ENCODE measurements at regions not wholly inside any gene's neighbourhood (a gene's known extent, or its start where the extent isn't known, plus 50 kb on each side); places are given as distances from the start of the nearest gene placed in this dataset.
"Not testable (repeated sequence)": the region's sequence is repeated elsewhere in the genome, so short reads cannot be mapped to it uniquely, and the experiment has no call there.

DNA sequence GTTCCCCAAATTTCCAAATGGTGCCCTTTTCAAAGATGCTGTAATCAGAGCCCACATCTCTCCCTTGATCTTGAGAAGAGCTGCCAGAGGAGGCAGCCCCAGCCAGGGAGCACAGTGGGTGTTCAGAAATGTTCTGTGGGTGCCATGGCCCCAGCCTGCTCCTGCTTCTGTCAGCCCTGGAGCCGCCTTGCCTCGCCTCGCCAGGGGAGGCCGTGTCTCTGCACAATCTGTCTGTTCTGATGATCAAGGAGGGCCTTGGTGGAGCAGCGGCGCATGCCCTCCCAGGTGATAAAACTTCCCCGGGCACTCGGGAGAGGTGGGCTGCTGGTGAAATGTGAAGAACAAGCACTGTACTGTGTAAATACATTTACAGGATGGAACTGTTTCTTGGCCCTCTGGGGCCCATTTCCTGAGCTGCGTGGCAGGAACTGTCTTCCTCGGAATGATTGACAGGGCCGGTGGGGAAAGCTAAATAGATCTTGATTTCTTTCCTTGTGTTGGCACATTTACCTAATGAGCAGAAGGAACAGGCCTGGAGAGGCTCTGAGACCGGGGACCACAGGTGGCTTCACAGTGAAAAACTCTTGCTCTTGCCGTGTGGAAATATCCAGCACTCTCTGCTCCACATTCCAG is 207.8 kb upstream of the PODXL start:
- no peak for DNase-seq (ENCODE audit: low spot score in 2 of 2)
- FAIRE-seq = no peak

DNA sequence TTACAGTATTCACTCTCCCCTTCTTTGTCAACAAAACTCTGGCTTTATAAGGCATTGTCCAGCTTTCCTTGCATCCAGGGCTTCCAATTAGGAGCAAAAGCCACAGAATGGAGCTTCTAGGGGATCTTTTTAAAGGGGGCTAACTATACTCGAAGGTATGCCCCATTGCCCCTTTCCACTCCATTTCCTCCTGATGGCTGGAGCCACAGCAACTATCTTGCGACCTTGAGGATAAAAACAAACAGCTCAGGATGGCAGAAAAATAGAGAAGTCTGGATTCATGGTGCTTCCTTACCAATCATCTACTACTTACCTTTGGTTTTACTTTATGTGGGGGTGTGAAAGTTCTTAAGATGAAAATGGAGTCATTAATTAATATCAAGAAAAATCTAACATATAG is 206.3 kb upstream of the PODXL start:
- DNase-seq (ENCODE audit: low spot score in 2 of 2) (no peak), FAIRE-seq (no peak)

DNA sequence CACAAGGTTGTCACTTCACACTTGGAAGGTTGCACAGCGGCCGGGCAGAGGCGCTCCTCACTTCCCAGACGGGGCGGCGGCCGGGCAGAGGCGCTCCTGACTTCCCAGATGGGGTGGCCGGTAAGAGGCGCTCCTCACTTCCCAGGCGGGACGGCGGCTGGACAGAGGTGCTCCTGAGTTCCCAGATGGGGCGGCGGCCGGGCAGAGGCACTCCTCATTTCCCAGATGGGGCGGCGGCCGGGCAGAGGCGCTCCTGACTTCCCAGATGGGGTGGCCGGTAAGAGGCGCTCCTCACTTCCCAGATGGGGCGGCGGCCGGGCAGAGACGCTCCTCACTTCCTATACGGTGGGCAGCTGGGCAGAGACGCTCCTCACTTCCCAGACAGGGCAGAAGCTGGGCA is 199.4 kb upstream of the PODXL start:
- FAIRE-seq = not testable (repeated sequence)

DNA sequence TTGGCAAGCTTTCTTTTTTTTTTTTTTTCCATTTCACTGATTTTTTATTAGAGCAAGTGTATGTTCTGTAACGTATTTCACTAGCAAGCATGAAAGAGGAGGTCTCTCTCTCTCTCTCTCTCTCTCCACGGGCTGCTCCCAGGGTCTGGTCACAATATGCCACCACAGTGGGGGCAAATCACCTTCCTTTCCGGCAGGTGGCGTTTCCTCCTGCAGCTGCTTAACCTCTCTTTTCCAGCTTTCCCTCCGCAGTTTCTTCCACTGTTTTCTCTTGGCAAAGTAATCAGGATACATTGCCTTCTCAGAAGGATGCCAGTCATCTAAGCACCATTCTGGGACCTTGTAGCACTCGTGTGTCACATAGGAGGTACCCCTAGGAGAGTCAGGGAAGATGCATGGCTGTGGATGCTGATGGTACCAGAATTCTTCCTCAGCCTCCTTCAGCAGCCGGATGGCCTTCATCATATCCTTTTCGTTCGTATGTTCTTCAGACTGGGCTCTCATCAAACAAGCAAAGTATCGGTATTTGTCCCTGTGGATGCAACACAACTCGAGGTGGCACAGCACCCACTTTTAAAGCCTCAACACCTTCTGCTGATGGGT is 197.3 kb upstream of the PODXL start:
- no peak for FAIRE-seq
- DNase-seq (ENCODE audit: low spot score in 2 of 2) = no peak

More for the DNA sequence above, 199.4 kb upstream of the PODXL start:
- DNase-seq (ENCODE audit: low spot score in 2 of 2) = not testable (repeated sequence)

DNA sequence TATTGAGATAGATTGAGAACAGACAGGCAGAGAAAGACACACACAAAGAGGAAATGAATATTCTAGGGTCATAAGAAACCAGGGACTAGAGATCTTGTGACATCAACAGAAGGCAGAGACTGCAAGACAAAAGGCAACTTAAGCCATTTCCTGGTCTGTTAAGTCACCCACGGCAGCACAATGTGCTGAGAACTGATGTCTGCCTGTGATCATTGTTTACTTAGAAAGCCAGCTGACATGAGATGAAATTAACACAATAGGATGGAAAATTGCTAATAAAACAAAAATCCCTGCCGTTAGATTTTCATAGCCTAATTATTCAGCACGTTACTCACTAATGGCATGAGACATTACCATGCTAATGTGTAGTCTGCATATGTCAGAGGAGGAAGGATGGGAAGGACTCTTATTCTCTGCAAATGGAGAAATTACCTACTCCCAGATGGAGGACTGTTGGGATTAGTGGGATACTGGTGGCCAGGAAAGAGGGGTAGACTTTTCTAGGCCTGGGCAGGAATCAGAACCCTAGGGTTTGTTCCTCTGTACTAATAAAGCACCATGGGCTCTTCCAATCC is 191.3 kb upstream of the PODXL start:
- FAIRE-seq (no peak), DNase-seq (ENCODE audit: low spot score in 2 of 2) (no peak)

DNA sequence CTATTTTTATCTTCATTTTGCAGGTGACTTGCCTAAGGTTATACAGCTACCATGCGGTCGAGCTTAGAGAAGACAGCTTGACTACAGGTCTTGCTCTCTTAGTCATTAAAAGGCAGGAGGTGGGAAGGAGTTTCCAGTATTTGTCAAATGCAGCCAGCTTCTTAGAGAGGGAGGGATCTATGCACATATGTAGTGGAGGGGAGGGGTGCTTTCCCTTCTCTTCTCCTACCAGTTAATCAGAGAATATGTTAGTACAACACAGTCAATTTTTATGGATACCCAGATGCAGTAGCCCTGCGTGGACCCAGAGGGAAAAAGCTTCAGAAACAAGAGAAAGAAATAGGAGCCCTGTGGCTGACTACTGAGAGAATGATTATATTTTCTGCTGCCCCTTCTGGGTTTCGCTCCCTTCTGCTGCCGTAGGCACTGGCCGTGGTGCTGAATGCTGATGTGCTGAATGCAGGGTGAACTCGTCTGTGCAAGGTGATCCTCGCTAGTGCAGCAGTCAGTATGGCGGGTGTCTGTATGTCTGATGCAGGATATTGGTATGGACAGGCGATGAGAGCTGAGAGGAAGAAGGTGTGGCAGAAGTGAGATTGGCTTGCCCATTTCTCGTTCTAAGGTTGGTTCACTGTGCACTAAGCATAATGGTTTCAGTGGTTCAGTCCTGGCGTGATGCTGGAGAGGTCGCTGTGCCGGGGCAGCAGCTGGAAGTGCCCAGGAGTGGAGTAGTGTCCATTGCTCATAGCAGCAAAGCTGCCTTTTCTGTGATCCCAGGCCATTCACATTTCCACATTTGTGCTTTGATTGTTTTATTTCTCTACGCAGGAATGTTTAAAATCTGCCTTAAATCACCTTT is 189.2 kb upstream of the PODXL start:
- FAIRE-seq (no peak), DNase-seq (ENCODE audit: low spot score in 2 of 2) (no peak)

DNA sequence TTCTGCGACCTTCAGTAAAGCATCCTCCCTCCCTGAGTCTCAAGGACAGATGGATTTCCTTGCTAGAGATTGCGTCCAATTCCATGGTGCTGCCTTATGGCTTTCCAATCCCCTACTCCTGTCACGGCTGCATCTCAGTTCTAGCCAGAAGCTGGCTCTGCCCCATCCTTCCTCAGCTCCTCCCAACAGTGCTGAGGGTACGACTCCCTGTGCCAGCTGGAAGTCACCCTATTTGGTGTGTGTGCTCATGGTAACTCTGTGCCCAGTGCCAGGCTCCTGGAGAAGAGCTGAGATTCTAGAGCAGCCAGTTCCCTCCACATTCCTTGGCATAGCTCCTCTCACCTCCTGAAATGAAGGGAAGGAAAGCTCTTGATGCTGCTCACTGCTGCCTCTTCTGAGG is 185.0 kb upstream of the PODXL start:
- DNase-seq (ENCODE audit: low spot score in 2 of 2) (no peak), FAIRE-seq (no peak)

DNA sequence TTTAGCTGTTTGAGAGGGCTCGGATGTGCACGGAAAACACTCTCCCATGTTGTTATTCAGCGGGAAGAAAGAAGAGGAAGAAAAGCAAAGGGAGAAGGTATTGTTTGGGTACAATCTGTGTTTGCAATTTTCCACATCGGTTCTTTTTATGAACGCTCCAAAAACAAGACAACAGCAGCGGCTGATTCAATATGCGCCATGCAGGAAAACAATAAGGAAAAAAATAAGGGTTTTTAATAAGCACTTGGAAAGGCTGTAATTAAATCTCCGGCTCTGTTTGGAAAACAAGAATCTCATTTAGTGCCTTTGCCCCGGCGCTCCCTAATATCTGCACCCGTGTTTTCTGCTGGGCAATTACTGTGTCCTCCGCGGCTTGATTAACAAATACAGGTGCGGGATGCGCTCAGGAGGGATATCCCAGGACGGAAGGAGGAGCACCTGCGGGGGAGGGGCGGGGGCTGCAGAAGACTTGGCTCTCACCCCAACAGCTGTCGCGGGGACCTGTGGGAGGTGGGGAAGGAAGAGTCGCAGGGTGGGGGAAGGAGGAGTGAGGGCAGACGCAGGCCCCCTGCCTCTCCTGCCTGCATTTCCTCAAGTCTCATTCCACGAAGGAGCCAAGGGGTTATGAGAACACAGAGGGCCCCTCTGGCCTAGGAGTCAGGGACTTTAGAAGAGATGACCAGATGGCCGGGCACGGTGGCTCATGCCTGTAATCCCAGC is 181.5 kb upstream of the PODXL start:
- DNase-seq (ENCODE audit: low spot score in 2 of 2) = no peak
- no peak for FAIRE-seq

DNA sequence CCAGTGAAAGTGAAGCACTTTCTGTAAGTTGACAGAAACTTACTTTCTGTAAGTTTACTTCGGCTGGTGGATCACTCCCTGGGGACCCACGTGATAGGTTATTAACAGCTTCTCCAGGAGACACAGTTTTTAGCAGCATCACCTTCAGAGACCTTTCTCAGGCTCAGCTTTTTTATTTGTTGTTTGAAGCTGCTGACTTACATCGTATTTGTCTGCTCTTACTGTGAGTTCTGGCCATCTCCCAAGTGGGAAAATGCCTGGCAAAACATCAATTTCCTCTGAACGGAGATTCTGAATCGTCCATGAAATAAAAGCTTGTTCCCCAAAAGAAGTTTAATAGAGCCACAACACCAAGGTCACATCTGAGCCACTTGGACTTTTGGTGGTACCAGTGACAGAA is 178.7 kb upstream of the PODXL start:
- DNase-seq (ENCODE audit: low spot score in 2 of 2) = no peak
- no peak for FAIRE-seq

DNA sequence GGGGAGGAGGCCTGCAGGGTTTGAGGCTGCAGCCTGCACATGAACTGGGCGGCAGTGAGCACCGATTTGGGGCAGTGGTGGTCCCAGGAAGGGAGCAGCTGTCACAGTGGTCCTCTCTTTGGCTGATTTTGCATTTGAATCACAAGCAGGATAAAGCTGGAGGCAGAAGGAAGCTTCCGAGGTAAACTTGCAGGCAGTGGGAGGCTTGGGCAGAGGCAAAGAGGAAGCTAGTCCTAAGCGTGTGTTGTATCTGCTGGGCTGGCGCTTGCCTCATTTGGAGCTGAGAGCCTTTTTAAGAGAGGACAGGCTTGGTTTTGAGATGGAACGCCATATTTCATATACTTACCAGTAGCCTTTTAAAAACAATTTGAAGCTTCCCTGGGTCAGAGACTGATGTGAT is 177.2 kb upstream of the PODXL start:
- DNase-seq (ENCODE audit: low spot score in 2 of 2) (no peak), FAIRE-seq (no peak)

DNA sequence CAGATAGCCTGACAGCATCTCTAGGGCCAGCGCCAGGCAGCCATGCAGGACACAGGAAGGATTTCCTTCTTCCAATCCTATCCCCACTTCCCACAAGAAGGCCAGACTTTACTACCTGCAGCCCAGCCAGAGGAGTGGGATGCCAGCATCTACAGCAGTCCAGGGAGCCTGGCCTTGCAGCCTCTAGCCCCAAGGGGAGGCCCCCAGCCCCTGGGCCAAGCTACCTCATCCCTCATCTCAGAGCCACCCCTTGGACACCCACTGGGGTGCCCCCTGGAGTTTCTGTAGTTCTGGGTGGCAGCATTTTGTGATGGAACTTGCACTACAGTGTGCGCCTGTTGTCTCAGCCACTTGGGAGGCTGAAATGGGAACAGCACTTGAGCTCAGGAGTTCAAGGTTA is 170.8 kb upstream of the PODXL start:
- no peak for FAIRE-seq
- DNase-seq (ENCODE audit: low spot score in 2 of 2) = no peak

DNA sequence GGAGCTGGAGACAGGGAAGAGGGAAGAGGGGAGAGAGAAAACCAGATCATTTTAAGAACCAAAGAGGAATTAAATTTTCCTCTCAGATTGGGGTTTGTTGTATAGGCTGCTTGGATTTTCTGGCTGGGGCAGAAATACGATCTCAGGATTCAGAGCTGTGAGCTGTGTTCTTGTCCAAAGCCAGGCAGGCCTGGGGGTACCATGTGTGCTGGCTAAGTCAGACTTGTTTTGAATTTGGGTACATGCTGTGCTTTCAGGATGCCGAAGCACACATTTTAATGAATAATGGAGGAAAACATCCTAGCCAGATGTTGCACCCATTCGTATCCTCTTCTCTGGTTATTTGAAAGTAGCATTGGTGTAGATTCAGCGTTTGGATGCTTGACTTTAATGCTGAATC is 170.3 kb upstream of the PODXL start:
- no peak for DNase-seq (ENCODE audit: low spot score in 2 of 2)
- FAIRE-seq = no peak

DNA sequence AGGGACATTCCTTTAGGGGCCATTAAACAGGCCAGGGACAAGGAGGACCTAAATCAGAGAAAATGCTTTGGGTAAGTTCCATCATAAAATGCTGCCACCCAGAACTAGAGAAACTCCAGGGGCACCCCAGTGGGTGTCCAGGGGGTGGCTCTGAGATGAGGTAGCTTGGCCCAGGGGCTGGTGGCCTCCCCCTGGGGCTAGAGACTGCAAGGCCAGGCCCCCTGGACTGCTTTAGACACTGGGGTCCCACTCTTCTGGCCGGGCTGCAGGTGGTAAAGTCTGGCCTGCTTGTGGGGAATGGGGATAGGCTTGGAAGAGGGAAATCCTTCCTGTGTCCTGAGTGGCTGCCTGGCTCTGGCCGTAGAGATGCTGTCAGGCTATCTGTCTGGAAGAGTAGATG is 169.6 kb upstream of the PODXL start:
- FAIRE-seq (no peak), DNase-seq (ENCODE audit: low spot score in 2 of 2) (no peak)

DNA sequence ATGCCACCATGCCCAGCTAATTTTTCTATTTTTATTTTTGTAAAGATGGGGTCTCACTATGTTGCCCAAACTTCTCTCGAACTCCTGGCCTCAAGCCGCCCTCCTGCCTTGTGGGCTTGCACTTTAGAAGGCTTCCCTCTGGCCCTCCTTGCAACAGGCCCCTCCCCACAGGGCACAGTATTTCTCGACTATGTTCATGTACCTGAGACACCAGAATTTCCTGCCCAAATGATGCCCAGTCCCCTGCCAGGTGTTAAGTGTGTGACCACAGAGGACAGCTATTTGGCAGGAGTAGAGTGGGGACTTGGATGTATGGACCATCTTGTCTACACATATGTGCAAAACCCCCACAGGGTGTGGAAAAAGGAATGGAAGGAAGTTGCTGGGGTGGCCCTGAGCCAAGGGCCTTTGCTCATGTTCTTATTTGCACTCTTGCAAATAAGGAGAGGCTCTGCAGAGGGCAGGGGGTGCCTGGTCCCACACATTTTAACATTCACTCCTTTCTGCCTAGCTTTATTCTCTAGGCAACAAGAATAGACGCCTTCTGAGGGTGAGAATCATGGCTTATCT is 168.4 kb upstream of the PODXL start:
- FAIRE-seq = no peak
- DNase-seq (ENCODE audit: low spot score in 2 of 2) = no peak

DNA sequence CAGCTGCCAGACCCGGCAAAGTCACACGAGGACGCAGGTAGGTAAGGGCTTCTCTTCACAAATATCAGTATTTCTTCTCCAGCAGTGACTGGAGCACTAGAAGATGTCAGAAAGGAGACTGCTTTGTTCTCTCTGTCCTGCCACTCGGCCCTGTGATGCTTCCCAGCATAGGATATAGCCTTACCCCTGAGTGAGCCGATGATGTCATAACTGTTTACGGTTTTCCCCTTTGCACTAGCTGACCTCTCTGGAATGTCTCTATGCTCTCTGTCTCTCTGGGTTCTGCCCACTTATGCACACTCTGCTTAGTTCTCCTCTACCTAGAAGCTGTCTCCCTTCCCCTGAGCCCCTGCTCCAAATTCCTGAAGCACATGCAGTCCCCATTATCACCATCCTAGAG is 167.5 kb upstream of the PODXL start:
- FAIRE-seq (no peak), DNase-seq (ENCODE audit: low spot score in 2 of 2) (no peak)

DNA sequence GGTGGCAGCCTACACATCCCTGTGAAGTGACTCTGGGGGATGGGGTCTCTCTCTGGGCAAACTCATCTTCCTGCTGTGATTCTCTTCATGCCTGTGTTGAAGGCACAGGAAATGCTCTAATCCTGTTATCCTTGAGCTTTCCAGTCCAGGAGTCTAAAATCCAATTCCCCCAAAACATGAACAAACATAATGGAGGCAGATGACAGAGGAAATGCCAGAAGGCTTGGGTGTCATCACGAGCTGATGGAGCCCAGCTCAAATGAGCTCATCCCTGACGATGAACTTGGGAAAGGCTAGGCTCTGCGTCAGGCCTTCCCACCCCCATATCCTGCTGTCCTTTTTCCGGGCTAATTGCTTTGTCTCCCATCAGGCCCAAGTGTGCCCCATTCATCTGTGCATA is 165.9 kb upstream of the PODXL start:
- FAIRE-seq = no peak
- no peak for DNase-seq (ENCODE audit: low spot score in 2 of 2)

DNA sequence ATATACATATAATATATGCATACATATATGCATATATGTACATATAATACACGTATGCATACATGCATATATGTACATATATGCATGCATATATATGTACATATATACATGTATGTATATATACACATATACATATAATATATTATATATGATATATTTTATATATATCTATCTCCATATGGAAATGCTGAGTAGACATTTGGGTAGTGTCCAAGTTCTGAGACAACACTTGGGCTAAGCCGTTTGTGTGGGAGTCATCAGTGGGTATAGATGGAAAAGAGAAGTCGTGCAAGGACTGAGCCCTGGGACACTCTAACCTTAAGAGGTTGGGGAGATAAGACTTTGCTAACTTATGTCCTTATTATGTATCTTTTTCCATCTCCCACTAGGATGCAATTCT is 165.2 kb upstream of the PODXL start:
- DNase-seq (ENCODE audit: low spot score in 2 of 2) (no peak), FAIRE-seq (no peak)

DNA sequence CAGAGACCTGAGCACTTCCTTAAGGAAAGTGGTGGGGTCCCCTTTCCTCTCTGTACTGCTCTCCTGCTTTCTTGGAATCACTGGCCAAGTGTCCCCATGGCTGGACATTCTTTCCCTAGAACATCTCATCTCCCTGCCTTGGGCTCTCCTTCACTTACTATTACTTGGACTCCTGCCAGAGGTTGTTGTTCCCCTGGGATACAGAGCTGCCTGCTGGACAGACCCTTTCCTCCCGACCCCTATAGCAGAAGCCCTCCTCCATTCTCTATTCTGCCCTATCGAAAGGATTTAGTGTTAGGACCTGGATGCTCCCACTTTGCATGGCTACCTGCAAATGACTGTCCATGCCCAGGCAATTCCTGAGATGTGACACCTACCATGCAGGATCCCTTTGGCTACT is 164.3 kb upstream of the PODXL start:
- DNase-seq (ENCODE audit: low spot score in 2 of 2) = no peak
- no peak for FAIRE-seq

DNA sequence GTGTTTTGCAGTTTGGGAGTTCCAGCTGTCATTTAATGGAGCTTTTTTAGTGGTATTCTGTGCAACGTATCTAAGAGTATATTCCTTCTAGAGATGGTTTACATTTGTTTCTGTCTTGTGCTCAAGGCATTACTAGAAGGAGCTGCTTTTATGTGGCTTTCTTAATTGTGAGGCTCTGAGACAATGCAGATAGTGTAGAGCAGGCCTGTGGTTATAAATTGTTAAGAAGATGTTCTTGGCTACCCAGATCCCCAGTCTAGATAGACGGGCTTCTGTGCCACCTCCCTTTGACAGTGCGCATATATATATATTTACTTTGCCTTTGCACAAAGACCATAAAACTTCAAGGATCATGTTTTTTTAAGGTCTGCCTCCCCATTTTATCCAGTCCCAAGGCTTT is 160.8 kb upstream of the PODXL start:
- no peak for DNase-seq (ENCODE audit: low spot score in 2 of 2)
- no peak for FAIRE-seq

DNA sequence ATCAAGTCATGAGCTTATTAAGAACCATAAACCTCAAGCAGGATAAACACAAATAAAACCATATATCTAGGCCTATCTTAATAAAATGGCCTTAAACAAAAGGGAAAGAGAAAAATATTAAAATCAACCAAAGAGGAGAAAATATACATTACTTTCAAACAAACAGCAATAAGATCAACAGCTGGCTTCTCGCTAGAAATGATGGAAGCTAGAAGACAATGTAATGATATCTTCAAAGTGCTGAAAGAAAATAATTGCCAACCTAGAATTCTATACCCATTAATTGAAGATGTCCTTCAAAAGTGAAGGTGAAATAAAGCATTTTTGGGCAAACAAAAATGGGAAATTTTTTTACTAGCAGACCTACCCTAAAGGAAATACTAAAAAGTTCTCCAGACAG is 142.9 kb upstream of the PODXL start:
- no peak for FAIRE-seq
- no peak for DNase-seq (ENCODE audit: low spot score in 2 of 2)

Measured in frontal cortex (tissue), 3 donors.